HUES48 (cell line): ENCODE measurements at regions not wholly inside any gene's neighbourhood (a gene's known extent, or its start where the extent isn't known, plus 50 kb on each side); places are given as distances from the start of the nearest gene placed in this dataset.

Experiments
- H3K27ac ChIP-seq: one replicate; pipeline ENCODE4 v1.7.0; 2013; ENCODE audit warnings: low read depth, low read length, inconsistent platforms
- H3K27me3 ChIP-seq: 2 replicates; pipeline ENCODE4 v1.6.1; 2013; ENCODE audit warnings: mild to moderate bottlenecking, low read length; ENCODE audit not compliant: control insufficient read depth, insufficient read depth
- H3K36me3 ChIP-seq: 2 replicates; pipeline ENCODE4 v1.6.1; 2013; ENCODE audit warnings: low read length; ENCODE audit not compliant: control insufficient read depth, insufficient read depth
- H3K4me1 ChIP-seq: 2 replicates; pipeline ENCODE4 v1.6.1; 2013; ENCODE audit warnings: mild to moderate bottlenecking, low read length; ENCODE audit not compliant: control insufficient read depth, insufficient read depth
- H3K4me3 ChIP-seq: 2 replicates; pipeline ENCODE4 v1.5.1; 2013; ENCODE audit warnings: mild to moderate bottlenecking, low read depth, low read length
- H3K9ac ChIP-seq: 2 replicates; pipeline ENCODE4 v1.6.1; 2013; ENCODE audit warnings: mild to moderate bottlenecking, low read depth, low read length, moderate library complexity
- H3K9me3 ChIP-seq: 2 replicates; pipeline ENCODE4 v1.6.1; 2013; ENCODE audit warnings: low read length; ENCODE audit not compliant: control insufficient read depth, insufficient read depth

DNA sequence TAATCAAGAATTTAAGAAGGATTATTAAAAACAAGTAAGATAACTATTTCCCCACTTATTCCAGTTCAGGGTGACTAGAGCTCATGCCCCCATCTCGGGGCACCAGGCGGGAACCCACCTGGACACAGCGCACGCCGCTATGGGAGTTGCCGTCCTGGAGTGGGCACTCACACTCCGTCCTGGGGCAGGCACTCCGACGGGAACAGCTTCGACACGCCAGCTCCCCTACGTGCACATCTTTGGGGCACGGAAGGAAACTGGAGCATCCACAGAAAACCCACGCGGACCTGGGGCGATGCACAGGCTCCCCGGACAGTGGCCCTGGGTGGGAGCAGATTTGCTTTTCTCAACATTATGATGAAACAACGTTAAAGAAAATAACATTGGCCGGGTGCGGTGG, 52.0 kb upstream of the GATA5 start:
- H3K4me3 ChIP-seq: no peak overlapping the region
- no peaks in the 10 kb centered on the region for H3K36me3 ChIP-seq
- H3K9me3 ChIP-seq: no peaks in the 10 kb centered on the region
- no peaks in the 10 kb centered on the region for H3K27me3 ChIP-seq
- no peak overlapping the region for H3K9ac ChIP-seq
- H3K27ac ChIP-seq: no peak overlapping the region
- peaks cover 15% of the 10 kb centered on the region for H3K4me1 ChIP-seq

DNA sequence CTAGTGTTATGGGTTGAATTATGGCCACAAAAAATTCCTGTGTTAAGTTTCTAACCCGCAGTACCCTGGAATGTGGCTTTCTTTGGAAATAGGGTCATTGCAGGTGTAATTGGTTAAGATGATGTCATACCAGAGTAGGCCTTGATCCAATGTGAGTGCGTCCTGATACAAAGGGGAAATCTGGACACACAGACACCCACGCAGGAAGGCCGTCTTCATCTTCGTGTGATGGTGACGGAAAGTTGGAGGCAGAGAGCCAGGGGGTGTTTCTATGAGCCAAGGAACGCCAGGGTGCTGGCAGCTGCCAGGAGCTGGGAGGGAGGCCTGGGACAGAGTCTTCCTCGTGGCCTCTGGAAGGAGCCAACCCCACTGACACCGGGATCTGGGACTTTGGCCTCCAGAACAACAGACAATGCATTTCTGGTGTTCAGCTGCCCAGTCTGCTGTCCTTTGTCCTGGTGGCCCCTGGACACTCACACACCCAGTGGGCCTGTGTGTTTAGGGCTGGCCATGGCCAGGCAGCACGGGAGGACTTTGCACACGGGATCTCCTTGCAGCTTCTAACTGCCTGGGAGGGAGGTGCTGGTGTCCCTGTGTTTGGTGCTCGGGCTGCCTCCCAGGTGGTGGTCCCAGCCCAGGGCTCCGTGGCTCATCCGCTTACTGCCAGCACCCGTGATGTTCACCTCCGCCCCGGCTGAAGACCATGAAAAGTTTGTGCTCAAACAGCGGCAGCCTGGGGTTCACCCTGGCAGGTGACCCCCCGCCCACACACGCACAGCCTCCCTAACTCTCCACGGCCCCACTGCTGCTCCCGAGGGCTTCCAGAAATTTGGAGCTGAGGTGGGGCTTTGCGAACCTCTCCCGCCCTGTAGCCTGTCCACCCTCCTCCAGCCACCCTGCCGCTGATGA, 53.4 kb upstream of the GATA5 start:
- no peaks in the 10 kb centered on the region for H3K36me3 ChIP-seq
- H3K9ac ChIP-seq: no peak overlapping the region
- H3K27me3 ChIP-seq: no peaks in the 10 kb centered on the region
- no peak overlapping the region for H3K4me3 ChIP-seq
- H3K27ac ChIP-seq: no peak overlapping the region
- no peaks in the 10 kb centered on the region for H3K9me3 ChIP-seq
- peaks cover 6% of the 10 kb centered on the region for H3K4me1 ChIP-seq

DNA sequence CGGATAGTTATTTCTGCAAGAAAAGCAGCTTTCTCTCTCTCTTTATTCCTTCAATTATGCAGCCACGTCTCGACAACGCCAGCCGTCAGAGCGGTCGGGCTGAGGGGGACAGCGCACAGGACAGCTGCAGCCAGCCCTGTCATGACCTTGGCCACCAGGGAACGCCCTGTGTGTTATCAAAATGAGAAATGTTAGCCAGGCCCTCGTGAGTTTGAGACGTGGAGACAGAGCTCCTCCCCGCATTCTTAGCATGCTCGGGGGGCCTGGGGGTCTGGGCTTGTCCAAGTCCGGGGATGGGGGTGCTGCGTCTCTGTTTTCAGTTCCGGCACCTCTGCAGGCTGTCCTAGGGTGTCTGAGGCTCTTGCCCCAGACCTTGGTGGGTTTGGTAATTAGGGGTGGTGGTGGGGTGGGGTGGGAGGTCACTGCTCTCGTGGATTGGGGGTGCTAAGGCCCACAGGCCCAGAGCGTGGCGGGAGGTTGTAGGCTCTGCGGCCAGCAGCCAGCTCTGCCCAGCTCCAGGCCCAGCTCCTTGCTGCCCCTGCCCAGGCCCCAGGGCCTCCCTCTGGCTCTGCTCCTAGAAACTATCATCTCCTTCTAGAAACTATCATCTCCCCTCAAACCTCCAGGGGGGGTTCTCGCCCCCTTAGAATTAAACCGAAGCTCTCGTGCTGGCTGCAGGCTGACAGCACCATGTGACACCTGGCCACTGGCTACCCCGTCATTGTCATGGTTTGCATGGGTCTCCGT, 54.3 kb upstream of the GATA5 start:
- Histone ChIP-seq H3K27me3 (no peaks in the 10 kb centered on the region), H3K9me3 (no peaks in the 10 kb centered on the region), H3K36me3 (no peaks in the 10 kb centered on the region), H3K9ac (no peak overlapping the region), H3K4me1 (no peaks in the 10 kb centered on the region), H3K4me3 (no peak overlapping the region), H3K27ac (no peak overlapping the region)

DNA sequence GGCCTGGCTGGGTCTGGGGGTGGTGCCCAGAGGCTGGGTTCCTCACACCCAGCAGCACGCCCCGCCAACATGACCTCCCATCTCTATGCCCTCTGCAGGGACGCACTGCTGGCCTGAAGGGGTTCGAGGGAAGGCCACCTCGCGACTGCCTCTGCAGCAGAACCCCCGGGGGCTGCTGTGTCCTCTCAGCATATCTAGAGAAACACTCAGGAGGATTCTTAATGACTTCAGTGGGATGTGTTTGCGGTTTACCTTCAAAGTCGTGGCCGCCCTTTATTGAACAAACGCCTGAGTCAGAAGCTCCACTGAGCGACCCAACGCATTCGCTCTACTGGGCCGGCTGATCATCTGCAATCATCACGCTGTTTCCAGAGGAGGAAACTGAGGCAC, 54.8 kb upstream of the GATA5 start:
- Histone ChIP-seq H3K4me3 (no peak overlapping the region), H3K27ac (no peak overlapping the region), H3K9me3 (no peaks in the 10 kb centered on the region), H3K27me3 (no peaks in the 10 kb centered on the region), H3K9ac (no peak overlapping the region), H3K4me1 (no peaks in the 10 kb centered on the region), H3K36me3 (no peaks in the 10 kb centered on the region)

DNA sequence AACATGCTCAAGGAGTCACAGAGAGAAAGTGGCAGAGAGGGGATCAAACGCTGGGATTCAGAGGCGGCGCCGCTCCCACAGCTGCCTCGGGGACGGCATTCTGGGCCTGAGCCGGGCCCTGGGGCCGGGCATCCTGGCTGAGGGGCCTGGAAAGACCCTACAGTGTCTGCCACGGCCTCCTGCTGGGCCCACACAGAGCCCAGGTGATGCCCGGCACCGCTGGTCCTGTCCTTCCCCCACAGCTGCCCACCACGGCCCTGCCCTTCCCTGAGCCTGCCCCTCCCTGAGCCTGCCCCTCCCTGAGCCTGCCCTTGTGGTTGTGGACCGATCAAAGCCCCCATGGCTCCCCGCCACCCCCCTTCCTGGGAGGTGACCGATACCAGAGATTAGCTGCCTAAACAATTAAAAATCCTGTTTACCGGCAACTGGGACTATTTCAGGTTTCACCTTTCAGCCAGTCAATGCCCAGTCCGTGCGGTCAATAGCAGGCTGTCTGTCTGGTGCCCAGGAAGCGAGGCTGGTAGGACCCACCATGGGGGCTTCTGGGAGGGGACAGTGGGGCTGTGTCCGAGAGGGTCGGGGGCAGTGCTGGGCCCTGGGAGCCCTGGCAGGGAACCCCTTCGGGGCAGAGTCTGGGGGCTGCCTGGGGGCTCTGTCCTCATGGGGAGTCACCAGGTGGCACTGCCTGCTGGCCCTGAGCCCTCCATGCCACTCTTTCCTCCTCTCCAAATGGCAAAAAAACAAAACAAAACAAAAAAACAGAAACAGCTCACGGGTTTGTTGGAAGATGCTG, 55.4 kb upstream of the GATA5 start:
- Histone ChIP-seq H3K27ac (no peak overlapping the region), H3K9me3 (no peaks in the 10 kb centered on the region), H3K4me3 (no peak overlapping the region), H3K9ac (no peak overlapping the region), H3K27me3 (no peaks in the 10 kb centered on the region), H3K4me1 (no peaks in the 10 kb centered on the region), H3K36me3 (no peaks in the 10 kb centered on the region)

DNA sequence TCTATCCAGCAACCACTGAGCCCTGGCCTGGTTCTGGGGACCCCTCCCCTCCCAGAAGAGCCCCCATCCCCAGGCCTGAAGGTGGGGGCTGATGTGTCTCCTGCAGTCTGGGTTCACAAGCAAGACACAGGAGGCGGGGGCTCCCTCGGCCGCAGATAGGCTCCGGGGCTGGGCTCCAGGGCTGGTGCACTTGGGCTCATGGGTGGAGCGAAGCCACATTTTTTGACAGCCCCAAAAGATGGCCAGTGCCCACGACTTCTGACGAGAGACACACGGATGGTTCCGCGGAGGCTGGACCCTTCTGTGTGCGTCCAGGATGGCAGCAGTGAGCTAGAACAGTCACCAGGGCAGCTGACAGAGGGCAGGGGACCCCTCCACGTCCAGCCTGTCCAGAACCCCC, 57.1 kb upstream of the GATA5 start:
- Histone ChIP-seq H3K9ac (no peak overlapping the region), H3K36me3 (no peaks in the 10 kb centered on the region), H3K4me3 (no peak overlapping the region), H3K27me3 (no peaks in the 10 kb centered on the region), H3K27ac (no peak overlapping the region), H3K4me1 (no peaks in the 10 kb centered on the region), H3K9me3 (no peaks in the 10 kb centered on the region)

DNA sequence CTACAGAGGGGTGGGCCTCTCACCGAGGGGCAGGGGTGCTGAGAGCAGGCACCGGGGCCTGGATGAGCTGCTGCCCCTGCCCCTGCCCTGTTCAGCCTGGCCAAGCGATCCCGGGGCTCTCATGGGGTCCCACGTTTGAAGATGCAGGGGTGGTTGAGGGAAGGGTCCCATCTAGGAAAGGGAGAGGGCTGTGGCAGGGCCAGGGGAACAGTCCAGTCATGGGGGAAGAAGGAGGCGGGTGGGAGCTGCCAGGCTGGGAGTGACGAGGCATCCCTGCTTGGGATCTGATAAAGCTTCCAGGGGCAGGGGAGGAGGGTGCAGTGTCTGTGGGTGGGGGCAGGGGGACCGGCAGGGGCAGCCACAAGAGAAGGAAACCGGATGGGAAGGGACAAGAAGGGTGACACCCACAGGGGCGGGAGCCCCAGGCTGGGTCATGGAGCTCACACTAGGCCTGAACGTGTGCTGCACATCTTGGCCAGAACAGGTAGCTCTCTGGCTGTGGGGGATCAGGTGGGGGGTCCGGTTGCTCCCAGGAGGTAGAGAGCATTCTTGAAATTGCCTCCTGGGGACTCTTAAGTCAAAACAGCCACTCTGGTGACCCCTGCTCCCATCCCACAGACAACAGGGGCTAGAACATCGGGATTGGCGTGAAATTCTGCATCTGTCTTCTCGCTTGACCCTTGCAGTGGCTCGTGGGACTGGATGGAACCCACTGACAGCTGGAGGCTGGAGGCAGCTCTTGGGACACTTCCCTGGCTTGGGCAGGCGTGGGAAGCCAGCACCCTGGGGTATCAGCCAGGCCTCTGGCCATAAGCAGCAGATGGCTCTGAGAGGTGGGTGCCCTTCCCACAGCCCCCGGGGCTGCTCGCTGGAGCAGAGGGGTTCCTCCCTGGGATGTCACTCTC, 58.0 kb upstream of the GATA5 start:
- H3K9ac ChIP-seq: no peak overlapping the region
- no peaks in the 10 kb centered on the region for H3K36me3 ChIP-seq
- H3K27me3 ChIP-seq: no peaks in the 10 kb centered on the region
- no peak overlapping the region for H3K4me3 ChIP-seq
- no peaks in the 10 kb centered on the region for H3K9me3 ChIP-seq
- H3K4me1 ChIP-seq: no peaks in the 10 kb centered on the region
- no peak overlapping the region for H3K27ac ChIP-seq

DNA sequence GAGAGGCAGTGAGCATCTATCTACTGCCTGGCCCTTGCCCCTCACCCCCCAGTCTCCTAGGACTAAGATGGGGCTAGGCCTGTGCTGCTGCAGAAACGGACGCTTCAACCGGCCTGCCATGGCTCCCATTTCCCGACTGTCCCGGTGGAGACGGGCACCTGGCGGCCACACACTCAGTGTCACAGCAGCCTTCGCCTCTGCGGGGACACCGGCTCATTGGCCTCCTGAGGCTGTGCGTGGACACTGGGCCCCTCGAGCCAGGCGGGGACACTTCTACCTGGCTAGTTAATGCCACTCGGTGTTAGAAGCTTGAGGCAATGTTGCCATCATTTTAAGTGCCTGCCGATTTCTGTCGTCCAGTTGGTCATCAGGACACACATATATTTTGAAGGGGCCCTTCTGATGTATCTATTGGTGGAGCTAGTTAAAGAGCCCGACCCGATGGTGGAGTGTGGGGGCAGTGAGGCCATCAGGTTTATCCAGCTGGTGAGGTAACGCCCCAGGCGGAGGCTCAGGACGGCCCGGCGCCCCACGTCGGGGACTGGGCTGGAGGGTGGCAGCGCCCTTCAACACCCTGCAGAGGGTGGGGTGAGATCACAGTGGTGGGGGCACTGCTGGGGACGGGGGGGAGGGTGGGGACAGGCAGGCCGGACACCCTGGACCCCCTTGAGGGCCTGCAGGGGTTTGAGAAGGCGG, 58.9 kb upstream of the GATA5 start:
- Histone ChIP-seq H3K36me3 (no peaks in the 10 kb centered on the region), H3K9ac (no peak overlapping the region)

DNA sequence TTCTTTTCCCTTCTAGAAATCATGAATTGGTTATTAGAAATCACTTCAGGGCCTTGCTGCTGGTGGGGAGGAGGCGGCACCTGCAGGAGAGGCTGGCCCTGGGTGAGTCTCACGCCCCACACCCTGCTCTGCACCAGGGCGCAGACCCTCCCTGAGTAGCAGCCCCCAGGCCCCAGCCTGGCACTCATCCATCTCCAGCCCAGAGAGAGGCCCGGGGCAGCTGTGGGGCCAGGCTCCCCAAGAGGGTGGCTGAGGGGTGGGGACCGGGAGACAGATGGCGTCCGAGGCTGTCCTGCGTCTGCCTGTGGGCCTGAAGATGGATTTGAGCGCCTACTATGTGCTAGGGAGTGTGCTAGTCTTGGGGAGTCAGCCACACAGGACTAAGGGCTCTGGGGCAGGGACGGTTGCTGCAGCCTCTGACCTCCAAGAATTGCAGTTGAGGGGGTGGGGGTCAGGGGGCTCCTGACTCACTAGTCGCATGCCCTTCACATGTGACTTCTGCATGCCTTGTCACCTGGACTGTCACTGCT, 59.6 kb upstream of the GATA5 start:
- Histone ChIP-seq H3K4me1 (no peaks in the 10 kb centered on the region), H3K36me3 (no peaks in the 10 kb centered on the region), H3K9me3 (no peaks in the 10 kb centered on the region), H3K4me3 (no peak overlapping the region), H3K9ac (no peak overlapping the region), H3K27ac (no peak overlapping the region), H3K27me3 (no peaks in the 10 kb centered on the region)

More for the DNA sequence above, 58.9 kb upstream of the GATA5 start:
- Histone ChIP-seq H3K27me3 (no peaks in the 10 kb centered on the region), H3K27ac (no peak overlapping the region), H3K9me3 (no peaks in the 10 kb centered on the region), H3K4me3 (no peak overlapping the region), H3K4me1 (no peaks in the 10 kb centered on the region)

DNA sequence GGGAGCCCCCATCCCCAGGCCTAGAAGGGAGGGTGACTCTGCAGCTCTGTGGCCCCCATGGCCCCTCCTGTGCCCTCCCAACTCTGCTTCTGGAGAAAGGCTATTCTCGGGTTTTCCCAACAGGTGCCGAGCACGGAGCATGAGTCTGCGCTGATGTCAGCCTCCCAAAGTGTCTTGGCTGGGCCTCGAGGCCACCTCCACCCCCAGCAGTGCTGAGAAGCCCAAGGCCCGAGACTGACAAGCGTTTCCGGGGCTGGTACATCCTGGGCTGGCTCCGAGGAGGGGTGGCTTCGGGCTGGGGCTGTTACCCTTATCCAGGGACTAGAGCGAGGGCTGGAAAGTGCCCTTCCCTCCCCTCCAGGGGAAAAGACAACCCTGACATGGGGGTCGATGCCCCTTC, 60.2 kb upstream of the GATA5 start:
- Histone ChIP-seq H3K27ac (no peak overlapping the region), H3K36me3 (no peaks in the 10 kb centered on the region), H3K4me3 (no peak overlapping the region), H3K27me3 (no peaks in the 10 kb centered on the region), H3K4me1 (no peaks in the 10 kb centered on the region), H3K9me3 (no peaks in the 10 kb centered on the region), H3K9ac (no peak overlapping the region)
